ENCODE measurements at regions not wholly inside any gene's neighbourhood (a gene's known extent, or its start where the extent isn't known, plus 50 kb on each side); places are given as distances from the start of the nearest gene placed in this dataset.
"Not testable (repeated sequence)": the region's sequence is repeated elsewhere in the genome, so short reads cannot be mapped to it uniquely, and the experiment has no call there.

- FAIRE-seq (no peak), DNase-seq (ENCODE audit: insufficient read length) (no peak)
- TF ChIP-seq TAF1 (IDR thresholded peaks at IDR 0.05; ENCODE audit: borderline replicate concordance, low read depth, low read length) (no peak), POLR2A (IDR thresholded peaks at IDR 0.05; ENCODE audit: low read depth, low read length) (no peak), POLR2AphosphoS5 (IDR thresholded peaks at IDR 0.05; ENCODE audit: low read depth, low read length) (no peak)
Observed at GRCh38 chr11:81345609-81346008, 1388.1 kb downstream of the FAM181B start.

GRCh38 chr11:81342966-81343365 lies 1390.7 kb downstream of the FAM181B start:
- no peak for FAIRE-seq
- TF ChIP-seq TAF1 (IDR thresholded peaks at IDR 0.05; ENCODE audit: borderline replicate concordance, low read depth, low read length): no peak
- no peak for TF ChIP-seq POLR2A (IDR thresholded peaks at IDR 0.05; ENCODE audit: low read depth, low read length)
- TF ChIP-seq POLR2AphosphoS5 (IDR thresholded peaks at IDR 0.05; ENCODE audit: low read depth, low read length): no peak
- DNase-seq (ENCODE audit: insufficient read length): no peak

GRCh38 chr11:81340225-81340624 lies 1393.4 kb downstream of the FAM181B start:
- FAIRE-seq: no peak
- no peak for DNase-seq (ENCODE audit: insufficient read length)
- TF ChIP-seq POLR2A (IDR thresholded peaks at IDR 0.05; ENCODE audit: low read depth, low read length): no peak
- no peak for TF ChIP-seq TAF1 (IDR thresholded peaks at IDR 0.05; ENCODE audit: borderline replicate concordance, low read depth, low read length)
- no peak for TF ChIP-seq POLR2AphosphoS5 (IDR thresholded peaks at IDR 0.05; ENCODE audit: low read depth, low read length)

- FAIRE-seq (no peak), DNase-seq (ENCODE audit: insufficient read length) (no peak)
- no peak for TF ChIP-seq POLR2AphosphoS5 (IDR thresholded peaks at IDR 0.05; ENCODE audit: low read depth, low read length)
- TF ChIP-seq POLR2A (IDR thresholded peaks at IDR 0.05; ENCODE audit: low read depth, low read length): no peak
- TF ChIP-seq TAF1 (IDR thresholded peaks at IDR 0.05; ENCODE audit: borderline replicate concordance, low read depth, low read length): no peak
Observed at GRCh38 chr11:81339521-81339920, 1394.1 kb downstream of the FAM181B start.

- TF ChIP-seq TAF1 (IDR thresholded peaks at IDR 0.05; ENCODE audit: borderline replicate concordance, low read depth, low read length): no peak
- no peak for TF ChIP-seq POLR2A (IDR thresholded peaks at IDR 0.05; ENCODE audit: low read depth, low read length)
- TF ChIP-seq POLR2AphosphoS5 (IDR thresholded peaks at IDR 0.05; ENCODE audit: low read depth, low read length): no peak
- no peak for FAIRE-seq
- no peak for DNase-seq (ENCODE audit: insufficient read length)
Observed at GRCh38 chr11:81337756-81338155, 1395.9 kb downstream of the FAM181B start.

- TF ChIP-seq POLR2A (IDR thresholded peaks at IDR 0.05; ENCODE audit: low read depth, low read length): no peak
- TF ChIP-seq TAF1 (IDR thresholded peaks at IDR 0.05; ENCODE audit: borderline replicate concordance, low read depth, low read length): no peak
- TF ChIP-seq POLR2AphosphoS5 (IDR thresholded peaks at IDR 0.05; ENCODE audit: low read depth, low read length): no peak
- no peak for FAIRE-seq
Observed at GRCh38 chr11:81332276-81332675, 1401.4 kb downstream of the FAM181B start.

GRCh38 chr11:81331611-81332235 lies 1401.9 kb downstream of the FAM181B start:
- TF ChIP-seq POLR2A (IDR thresholded peaks at IDR 0.05; ENCODE audit: low read depth, low read length): no peak
- TF ChIP-seq TAF1 (IDR thresholded peaks at IDR 0.05; ENCODE audit: borderline replicate concordance, low read depth, low read length): no peak
- TF ChIP-seq POLR2AphosphoS5 (IDR thresholded peaks at IDR 0.05; ENCODE audit: low read depth, low read length): no peak
- no peak for FAIRE-seq
- no peak for DNase-seq (ENCODE audit: insufficient read length)

More at GRCh38 chr11:81332276-81332675, 1401.4 kb downstream of the FAM181B start:
- DNase-seq (ENCODE audit: insufficient read length): no peak

- no peak for DNase-seq (ENCODE audit: insufficient read length)
- no peak for FAIRE-seq
- TF ChIP-seq TAF1 (IDR thresholded peaks at IDR 0.05; ENCODE audit: borderline replicate concordance, low read depth, low read length) (no peak), POLR2AphosphoS5 (IDR thresholded peaks at IDR 0.05; ENCODE audit: low read depth, low read length) (no peak), POLR2A (IDR thresholded peaks at IDR 0.05; ENCODE audit: low read depth, low read length) (no peak)
Observed at GRCh38 chr11:81331088-81331487, 1402.6 kb downstream of the FAM181B start.

GRCh38 chr11:81303038-81303664 lies 1430.5 kb downstream of the FAM181B start:
- DNase-seq (ENCODE audit: insufficient read length) (no peak), FAIRE-seq (no peak)
- no peak for TF ChIP-seq POLR2A (IDR thresholded peaks at IDR 0.05; ENCODE audit: low read depth, low read length)
- no peak for TF ChIP-seq POLR2AphosphoS5 (IDR thresholded peaks at IDR 0.05; ENCODE audit: low read depth, low read length)
- TF ChIP-seq TAF1 (IDR thresholded peaks at IDR 0.05; ENCODE audit: borderline replicate concordance, low read depth, low read length): no peak

GRCh38 chr11:81301166-81301830 lies 1432.4 kb downstream of the FAM181B start:
- FAIRE-seq (no peak), DNase-seq (ENCODE audit: insufficient read length) (no peak)
- TF ChIP-seq POLR2A (IDR thresholded peaks at IDR 0.05; ENCODE audit: low read depth, low read length) (no peak), TAF1 (IDR thresholded peaks at IDR 0.05; ENCODE audit: borderline replicate concordance, low read depth, low read length) (no peak), POLR2AphosphoS5 (IDR thresholded peaks at IDR 0.05; ENCODE audit: low read depth, low read length) (no peak)

GRCh38 chr11:81286959-81287358 lies 1446.7 kb downstream of the FAM181B start:
- DNase-seq (ENCODE audit: insufficient read length) (no peak), FAIRE-seq (no peak)
- no peak for TF ChIP-seq POLR2A (IDR thresholded peaks at IDR 0.05; ENCODE audit: low read depth, low read length)
- TF ChIP-seq TAF1 (IDR thresholded peaks at IDR 0.05; ENCODE audit: borderline replicate concordance, low read depth, low read length): no peak
- no peak for TF ChIP-seq POLR2AphosphoS5 (IDR thresholded peaks at IDR 0.05; ENCODE audit: low read depth, low read length)

- DNase-seq (ENCODE audit: insufficient read length) (no peak), FAIRE-seq (no peak)
- TF ChIP-seq POLR2AphosphoS5 (IDR thresholded peaks at IDR 0.05; ENCODE audit: low read depth, low read length) (no peak), POLR2A (IDR thresholded peaks at IDR 0.05; ENCODE audit: low read depth, low read length) (no peak), TAF1 (IDR thresholded peaks at IDR 0.05; ENCODE audit: borderline replicate concordance, low read depth, low read length) (no peak)
Observed at GRCh38 chr11:81286550-81286949, 1447.1 kb downstream of the FAM181B start.

- not testable (repeated sequence) for FAIRE-seq; DNase-seq (ENCODE audit: insufficient read length)
Observed at GRCh38 chr11:81280228-81280627, 1453.4 kb downstream of the FAM181B start.

Measured in GM12892 (cell line).